HG02763 (cell line): ENCODE measurements at regions not wholly inside any gene's neighbourhood (a gene's known extent, or its start where the extent isn't known, plus 50 kb on each side); places are given as distances from the start of the nearest gene placed in this dataset.

Experiments used
- ATAC-seq: cut with Tn5 transposase; IDR thresholded peaks from one replicate; pipeline ENCODE4 v1.9.1; 2021; ENCODE audit warnings: mild to moderate bottlenecking, moderate library complexity; ENCODE audit not compliant: unreplicated experiment

GRCh38 chr4:176383273-176384077 lies 63.7 kb downstream of the SPCS3 start:
- no peak for ATAC-seq

DNA sequence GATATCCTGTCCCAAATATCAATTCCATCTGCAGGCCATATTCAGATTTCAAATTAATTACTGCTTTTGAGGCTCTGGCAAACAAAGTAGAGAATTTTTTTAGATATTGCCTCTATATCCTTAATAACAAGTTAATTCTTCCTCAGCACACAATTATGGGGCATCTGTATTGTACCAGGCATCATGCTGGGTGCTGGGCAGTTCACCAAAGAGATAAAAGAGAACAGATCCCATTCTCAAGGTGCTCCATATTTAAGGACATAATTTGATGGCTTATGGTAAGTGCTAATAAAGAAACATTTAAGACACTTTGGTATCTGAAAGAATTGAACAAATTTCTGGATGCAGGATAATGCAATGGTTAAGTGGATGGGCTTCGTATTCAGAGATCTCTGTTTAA lies 65.8 kb downstream of the SPCS3 start:
- no peak for ATAC-seq

- no peak for ATAC-seq
These were observed 67.8 kb downstream of the SPCS3 start for GRCh38 chr4:176387571-176387970.

DNA sequence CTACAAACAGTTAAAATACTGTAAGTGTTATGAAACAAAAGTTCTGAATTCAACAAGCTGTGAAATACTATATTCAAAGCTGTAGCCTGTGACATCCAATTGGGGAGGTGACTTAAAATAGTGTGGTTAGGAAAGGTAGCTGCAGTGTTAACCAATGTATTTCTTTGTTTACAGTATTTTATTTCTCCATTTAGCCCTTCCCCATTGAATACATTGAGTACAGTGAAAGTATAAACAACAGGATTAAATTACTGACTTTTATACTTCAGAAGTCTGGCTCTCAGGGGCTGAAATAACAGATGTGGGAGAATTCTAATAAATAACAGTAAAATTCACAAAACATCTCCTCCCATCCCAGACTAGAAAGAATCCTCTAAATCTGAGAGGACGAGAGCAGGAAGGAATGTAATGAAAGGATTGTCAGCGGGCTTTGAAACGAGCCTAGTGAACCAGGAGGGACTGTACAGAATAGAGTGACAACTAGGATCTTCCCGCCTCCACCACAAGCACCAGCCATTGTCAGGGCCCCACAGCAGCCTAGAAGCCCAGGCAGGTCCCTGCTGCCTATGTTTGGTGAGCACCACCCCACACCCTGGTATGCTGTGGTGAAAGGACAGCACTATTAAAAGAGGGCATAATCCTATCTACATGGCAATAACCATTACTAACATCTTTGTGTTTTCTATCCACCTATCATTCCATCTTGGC lies 73.7 kb downstream of the SPCS3 start:
- no peak for ATAC-seq

DNA sequence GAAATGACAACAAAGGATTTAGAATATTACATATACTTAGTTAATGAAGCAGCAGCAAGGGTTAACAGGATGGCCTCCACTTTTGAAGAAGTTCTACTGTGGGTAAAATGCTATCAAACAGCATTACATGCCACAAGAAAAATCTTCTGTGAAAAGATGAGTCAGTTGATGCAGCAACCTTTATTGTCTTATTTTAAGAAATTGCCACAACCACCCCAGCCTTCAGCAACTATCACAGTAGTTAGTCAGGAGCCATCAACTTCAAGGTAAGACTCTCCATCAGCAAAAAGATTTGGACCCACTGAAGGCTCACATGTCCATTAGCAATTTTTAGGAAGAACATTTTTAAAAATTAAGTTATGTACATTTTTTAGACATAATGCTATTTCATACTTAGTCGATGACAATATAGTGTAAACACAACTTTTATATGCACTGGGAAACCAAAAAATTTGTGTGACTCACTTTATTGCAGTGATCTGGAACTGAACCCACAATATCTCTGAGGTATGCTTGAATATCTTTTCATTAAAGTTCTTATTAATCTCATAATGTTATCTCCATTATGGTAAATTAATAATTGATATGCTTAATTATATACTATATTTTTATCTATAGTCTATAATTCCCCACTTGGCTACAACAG lies 81.2 kb downstream of the SPCS3 start:
- ATAC-seq: no peak

- no peak for ATAC-seq
These were observed 84.9 kb downstream of the SPCS3 start for GRCh38 chr4:176404621-176405020.

- no peak for ATAC-seq
These were observed 86.5 kb downstream of the SPCS3 start for GRCh38 chr4:176406297-176406696.

GRCh38 chr4:176406736-176407135 lies 87.0 kb downstream of the SPCS3 start:
- ATAC-seq: no peak

DNA sequence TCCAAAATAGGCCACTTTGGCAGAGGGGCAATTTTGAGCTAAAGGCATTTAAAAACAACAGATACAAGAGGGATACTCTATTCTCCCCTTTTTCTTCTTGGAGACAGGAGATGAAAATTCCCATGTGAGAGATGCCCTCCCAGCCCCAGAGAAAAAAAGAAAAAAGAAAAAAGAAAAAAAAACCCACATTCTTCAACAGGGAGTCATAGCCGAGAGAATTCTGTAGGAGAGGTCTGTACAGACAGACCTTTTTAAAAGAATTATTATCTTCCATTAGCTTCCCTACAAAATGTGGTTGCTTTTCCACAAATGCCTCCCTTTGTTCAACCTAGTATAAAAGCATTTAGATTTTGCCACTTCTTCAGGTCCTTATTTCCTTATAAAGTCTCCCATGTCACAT lies 89.9 kb downstream of the SPCS3 start:
- ATAC-seq: no peak

- no peak for ATAC-seq
These were observed 93.4 kb downstream of the SPCS3 start for GRCh38 chr4:176413171-176413570.

GRCh38 chr4:176422001-176422400 lies 102.2 kb downstream of the SPCS3 start:
- ATAC-seq: no peak

GRCh38 chr4:176422511-176422910 lies 102.7 kb downstream of the SPCS3 start:
- ATAC-seq: no peak

GRCh38 chr4:176425035-176425434 lies 105.3 kb downstream of the SPCS3 start:
- ATAC-seq: no peak

DNA sequence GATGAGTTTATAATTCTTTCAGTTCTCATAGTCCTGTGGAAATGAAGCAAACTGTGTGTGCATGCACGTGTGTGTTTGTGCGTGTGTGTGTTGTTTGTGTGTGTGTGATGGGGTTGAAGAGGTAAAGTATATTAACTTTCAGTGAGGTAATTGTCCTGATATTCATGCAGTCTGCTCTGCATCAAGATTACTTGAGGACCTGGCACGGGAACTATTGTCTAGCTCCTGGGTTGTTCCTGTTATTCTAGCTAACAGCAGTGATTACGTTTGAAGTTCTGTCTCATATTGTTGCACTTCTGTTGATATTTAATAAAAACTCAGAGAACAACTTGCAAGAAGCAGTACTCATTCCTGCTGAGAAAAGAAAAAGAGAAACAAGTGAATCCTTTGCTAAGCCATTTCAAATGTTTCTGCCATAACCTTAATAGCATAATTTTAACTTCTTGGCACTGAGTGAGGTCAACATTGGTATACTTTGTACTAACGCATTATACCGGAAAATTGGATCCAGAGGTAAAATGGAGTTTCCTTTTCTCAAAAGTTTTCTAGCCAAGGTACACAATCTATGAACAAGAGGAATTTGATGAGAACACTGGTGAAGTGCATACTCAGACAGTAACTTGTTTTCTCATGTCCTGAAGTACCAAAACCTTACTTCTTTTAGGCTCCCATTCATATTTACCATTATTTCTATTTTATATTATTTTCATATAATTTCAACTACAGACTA lies 113.2 kb downstream of the SPCS3 start:
- no peak for ATAC-seq

GRCh38 chr4:176433983-176434382 lies 114.2 kb downstream of the SPCS3 start:
- no peak for ATAC-seq

- no peak for ATAC-seq
These were observed 116.1 kb downstream of the SPCS3 start for GRCh38 chr4:176435901-176436292.

GRCh38 chr4:176436293-176436973 lies 116.7 kb downstream of the SPCS3 start:
- peak; percentile 57 for ATAC-seq

- no peak for ATAC-seq
These were observed 118.0 kb downstream of the SPCS3 start for GRCh38 chr4:176437756-176438155.

GRCh38 chr4:176438401-176438800 lies 118.6 kb downstream of the SPCS3 start:
- no peak for ATAC-seq

DNA sequence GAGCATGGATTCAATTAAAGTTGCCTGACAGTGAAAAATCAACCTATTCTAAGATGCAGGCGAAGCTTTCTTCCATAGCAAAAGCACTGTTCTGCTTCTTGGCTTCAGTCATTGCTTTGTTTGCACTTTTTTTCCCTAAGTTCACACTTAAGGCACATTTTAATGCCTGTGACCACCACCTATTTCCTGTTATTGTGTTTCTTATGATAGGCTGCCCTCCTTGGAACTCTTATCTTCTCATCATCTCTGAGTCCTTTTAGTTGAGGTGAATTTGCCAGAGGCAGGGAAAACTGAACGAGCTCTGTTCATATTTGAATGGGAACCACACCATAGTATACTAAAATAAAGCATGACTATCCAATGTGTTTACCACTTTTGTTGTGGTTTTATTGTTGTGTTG lies 119.8 kb downstream of the SPCS3 start:
- ATAC-seq: no peak

- ATAC-seq: no peak
These were observed 120.9 kb downstream of the SPCS3 start for GRCh38 chr4:176440698-176441097.
